ENCODE measurements at regions not wholly inside any gene's neighbourhood (a gene's known extent, or its start where the extent isn't known, plus 50 kb on each side); places are given as distances from the start of the nearest gene placed in this dataset.

GRCh38 chr21:15141261-15141970, 76.6 kb upstream of the NRIP1 start:
- intact Hi-C loops (cut with DNase I), result no loop called here
- H3K27ac ChIP-seq, result no peak overlapping the region
- 70 to 72% methylated on average over 8 of the region's 8 CpGs for WGBS, 2 donors

GRCh38 chr21:15144026-15144425, 79.2 kb upstream of the NRIP1 start:
- H3K27ac ChIP-seq, result no peak overlapping the region
- no peak for TF ChIP-seq CTCF (IDR thresholded peaks at IDR 0.05)
- intact Hi-C loops (cut with DNase I), result no loop called here
- 77 to 81% methylated on average over 4 of the region's 4 CpGs for WGBS, 2 donors
- DNase-seq (no peak), ATAC-seq (no peak)
- peaks cover 0 to 5% (median 0%) of the 10 kb centered on the region in 9 donors for H3K4me1 ChIP-seq
- H3K4me3 ChIP-seq, result no peak overlapping the region
- peaks cover 0 to 3% (median 0%) of the 10 kb centered on the region in 7 donors for H3K27me3 ChIP-seq
- no peaks in the 10 kb centered on the region for H3K36me3 ChIP-seq
- H3K9me3 ChIP-seq, result no peaks in the 10 kb centered on the region

More at GRCh38 chr21:15141261-15141970, 76.6 kb upstream of the NRIP1 start:
- no peak for TF ChIP-seq CTCF (IDR thresholded peaks at IDR 0.05)
- Histone ChIP-seq H3K4me3 (no peak overlapping the region), H3K4me1 (peaks cover 0 to 7% (median 0%) of the 10 kb centered on the region in 9 donors), H3K36me3 (no peaks in the 10 kb centered on the region), H3K9me3 (no peaks in the 10 kb centered on the region), H3K27me3 (peaks cover 0 to 3% (median 0%) of the 10 kb centered on the region in 7 donors)
- ATAC-seq, result no peak
- DNase-seq, result no peak

- ATAC-seq (no peak), DNase-seq (no peak)
- H3K36me3 ChIP-seq, result no peaks in the 10 kb centered on the region
- H3K4me1 ChIP-seq, result no peaks in the 10 kb centered on the region
- TF ChIP-seq CTCF (IDR thresholded peaks at IDR 0.05), result no peak
- H3K27ac ChIP-seq, result no peak overlapping the region
- no peaks in the 10 kb centered on the region for H3K27me3 ChIP-seq
- H3K9me3 ChIP-seq, result no peaks in the 10 kb centered on the region
- 75 to 77% methylated on average over 2 of the region's 2 CpGs for WGBS, 2 donors
- no peak overlapping the region for H3K4me3 ChIP-seq
- intact Hi-C loops (cut with DNase I), result no loop called here
Measured at GRCh38 chr21:15148437-15148836, 83.6 kb upstream of the NRIP1 start.

GRCh38 chr21:15149600-15150224, 84.9 kb upstream of the NRIP1 start:
- TF ChIP-seq CTCF (IDR thresholded peaks at IDR 0.05), result no peak
- Histone ChIP-seq H3K27me3 (no peaks in the 10 kb centered on the region), H3K4me3 (no peak overlapping the region), H3K4me1 (no peaks in the 10 kb centered on the region), H3K9me3 (no peaks in the 10 kb centered on the region), H3K36me3 (no peaks in the 10 kb centered on the region), H3K27ac (no peak overlapping the region)
- ATAC-seq (no peak), DNase-seq (no peak)
- intact Hi-C loops (cut with DNase I), result no loop called here
- WGBS, 2 donors, result 96 to 97% methylated on average over 3 of the region's 3 CpGs
